H9 (cell line): ENCODE measurements at regions not wholly inside any gene's neighbourhood (a gene's known extent, or its start where the extent isn't known, plus 50 kb on each side); places are given as distances from the start of the nearest gene placed in this dataset.

Experiments used
- DNase-seq: peaks from one replicate; pipeline ENCODE4 v3.0.0-alpha.2; 2017
- H2AFZ ChIP-seq: one replicate; pipeline ENCODE4 v1.6.1; 2013; ENCODE audit warnings: mild to moderate bottlenecking, low read length, control low read depth, moderate library complexity
- H2AK5ac ChIP-seq: 2 replicates; pipeline ENCODE4 v1.6.1; 2013; ENCODE audit warnings: low read length, control low read depth, mixed read lengths; ENCODE audit not compliant: insufficient read length
- H2BK120ac ChIP-seq: one replicate; pipeline ENCODE4 v1.6.1; 2013; ENCODE audit warnings: low read depth, mild to moderate bottlenecking, low read length, control low read depth, inconsistent platforms; ENCODE audit not compliant: poor library complexity, severe bottlenecking
- H2BK12ac ChIP-seq: 2 replicates; pipeline ENCODE4 v1.6.1; 2013; ENCODE audit warnings: low read length, control low read depth, mixed read lengths, low read depth; ENCODE audit not compliant: insufficient read length
- H2BK15ac ChIP-seq: 2 replicates; pipeline ENCODE4 v1.6.1; 2013; ENCODE audit warnings: low read depth, low read length, control low read depth
- H2BK20ac ChIP-seq: one replicate; pipeline ENCODE4 v1.6.1; 2013; ENCODE audit warnings: low read depth, mild to moderate bottlenecking, low read length, control low read depth, inconsistent platforms; ENCODE audit not compliant: poor library complexity, severe bottlenecking
- H2BK5ac ChIP-seq: 2 replicates; pipeline ENCODE4 v1.6.1; 2013; ENCODE audit warnings: low read length, control low read depth, mixed read lengths; ENCODE audit not compliant: insufficient read length
- H3K14ac ChIP-seq: 2 replicates; pipeline ENCODE4 v1.6.1; 2013; ENCODE audit warnings: low read length, control low read depth; ENCODE audit not compliant: insufficient read depth
- H3K18ac ChIP-seq: 2 replicates; pipeline ENCODE4 v1.6.1; 2013; ENCODE audit warnings: low read depth, mild to moderate bottlenecking, mixed read lengths, low read length, control low read depth; ENCODE audit not compliant: insufficient read length
- H3K23ac ChIP-seq: 2 replicates; pipeline ENCODE4 v1.6.1; 2013; ENCODE audit warnings: low read length, control low read depth, mixed read lengths, low read depth; ENCODE audit not compliant: insufficient read length
- H3K23me2 ChIP-seq: 2 replicates; pipeline ENCODE4 v1.6.1; 2013; ENCODE audit warnings: low read depth, mild to moderate bottlenecking, mixed read lengths, low read length, control low read depth; ENCODE audit not compliant: insufficient read length, poor library complexity, severe bottlenecking
- H3K27ac ChIP-seq: 2 replicates; pipeline ENCODE4 v1.5.1; 2013; ENCODE audit warnings: low read length, control low read depth, mixed read lengths, low read depth; ENCODE audit not compliant: insufficient read length
- H3K27me3 ChIP-seq: 2 replicates; pipeline ENCODE4 v1.6.1; 2013; ENCODE audit warnings: low read length, control low read depth, inconsistent platforms; ENCODE audit not compliant: insufficient read depth
- H3K4ac ChIP-seq: 2 replicates; pipeline ENCODE4 v1.6.1; 2013; ENCODE audit warnings: low read depth, mild to moderate bottlenecking, control low read depth, inconsistent platforms, low read length, moderate library complexity
- H3K4me1 ChIP-seq: 2 replicates; pipeline ENCODE4 v1.6.1; 2013; ENCODE audit warnings: low read length, control low read depth, inconsistent platforms; ENCODE audit not compliant: insufficient read depth
- H3K4me2 ChIP-seq: 2 replicates; pipeline ENCODE4 v1.6.1; 2013; ENCODE audit warnings: low read length, control low read depth, mixed read lengths; ENCODE audit not compliant: insufficient read length, insufficient read depth
- H3K56ac ChIP-seq: 2 replicates; pipeline ENCODE4 v1.6.1; 2013; ENCODE audit warnings: low read depth, mild to moderate bottlenecking, mixed read lengths, low read length, control low read depth; ENCODE audit not compliant: insufficient read length
- H3K79me1 ChIP-seq: 2 replicates; pipeline ENCODE4 v1.6.1; 2013; ENCODE audit warnings: low read depth, mild to moderate bottlenecking, moderate library complexity, low read length, control low read depth, inconsistent platforms; ENCODE audit not compliant: insufficient read depth, poor library complexity, severe bottlenecking
- H3K79me2 ChIP-seq: 2 replicates; pipeline ENCODE4 v1.6.1; 2013; ENCODE audit warnings: low read length, control low read depth, inconsistent platforms; ENCODE audit not compliant: insufficient read depth
- H3K9ac ChIP-seq: 2 replicates; pipeline ENCODE4 v1.6.1; 2013; ENCODE audit warnings: low read length, control low read depth, mixed read lengths; ENCODE audit not compliant: insufficient read length; ENCODE audit errors: extremely low read depth
- H3K9me3 ChIP-seq: one replicate; pipeline ENCODE4 v1.6.1; 2013; ENCODE audit warnings: low read depth, low read length, inconsistent platforms; ENCODE audit not compliant: control insufficient read depth
- H3T11ph ChIP-seq: one replicate; pipeline ENCODE4 v1.6.1; 2013; ENCODE audit warnings: mild to moderate bottlenecking, low read length, control low read depth, inconsistent platforms
- H4K20me1 ChIP-seq: one replicate; pipeline ENCODE4 v1.6.1; 2013; ENCODE audit not compliant: control insufficient read depth, insufficient read length, insufficient read depth
- H4K5ac ChIP-seq: 2 replicates; pipeline ENCODE4 v1.6.1; 2013; ENCODE audit warnings: low read depth, mild to moderate bottlenecking, mixed read lengths, low read length, control low read depth; ENCODE audit not compliant: insufficient read length
- H4K8ac ChIP-seq: replicated peaks from 2 replicates; pipeline ENCODE4 v1.6.1; 2013; ENCODE audit warnings: low read length, control low read depth, mixed read lengths, low read depth; ENCODE audit not compliant: insufficient read length
- H4K91ac ChIP-seq: 2 replicates; pipeline ENCODE4 v1.6.1; 2013; ENCODE audit warnings: low read depth, mild to moderate bottlenecking, moderate library complexity, mixed read lengths, low read length, control low read depth; ENCODE audit not compliant: insufficient read length
- H3K27ac Mint-ChIP-seq, 3 experiments: 2 replicates in 2 of 3; 3 replicates in 1 of 3; pipeline ENCODE4 v1.8.0; 2020 to 2021; ENCODE audit warnings: mixed read lengths in 3 of 3, mild to moderate bottlenecking in 1 of 3, moderate library complexity in 1 of 3
- H3K27me3 Mint-ChIP-seq: 2 replicates; pipeline ENCODE4 v1.8.0; 2021; ENCODE audit warnings: low read depth, mild to moderate bottlenecking, moderate library complexity, mixed read lengths
- H3K36me3 Mint-ChIP-seq, 3 experiments: 2 replicates in 2 of 3; 3 replicates in 1 of 3; pipeline ENCODE4 v1.8.0; 2020 to 2021; ENCODE audit warnings: low read depth in 3 of 3, mixed read lengths in 3 of 3; ENCODE audit not compliant: insufficient read depth in 1 of 3
- H3K4me1 Mint-ChIP-seq, 2 experiments: 2 replicates each; pipeline ENCODE4 v1.8.0; 2020; ENCODE audit warnings: mixed read lengths in 2 of 2
- H3K4me3 Mint-ChIP-seq, 2 experiments: 2 replicates in 1 of 2; 3 replicates in 1 of 2; pipeline ENCODE4 v1.8.0; 2020 to 2021; ENCODE audit warnings: mild to moderate bottlenecking in 2 of 2, mixed read lengths in 2 of 2, moderate library complexity in 1 of 2
- H3K9me3 Mint-ChIP-seq, 2 experiments: 2 replicates in 1 of 2; 3 replicates in 1 of 2; pipeline ENCODE4 v1.8.0; 2020; ENCODE audit warnings: mild to moderate bottlenecking in 2 of 2, mixed read lengths in 2 of 2, moderate library complexity in 1 of 2
- WGBS: extraction: QIAGEN DNeasy Blood & Tissue Kit; methylation state at CpG from one replicate; pipeline ENCODE4 v1.1.7; 2013; ENCODE audit warnings: missing lambda C conversion rate, low lambda C conversion rate, mixed read lengths; ENCODE audit not compliant: insufficient read length; ENCODE audit errors: extremely low coverage; 5-methylcytosine and 5-hydroxymethylcytosine counted together
- TF ChIP-seq, protein P1 (sequence below): fragments of 200-600 bp; sonication (generic); conservative IDR thresholded peaks from 3 replicates; pipeline ENCODE4 v1.8.0; 2021; ENCODE audit warnings: antibody characterized with exemption, mild to moderate bottlenecking

DNA sequence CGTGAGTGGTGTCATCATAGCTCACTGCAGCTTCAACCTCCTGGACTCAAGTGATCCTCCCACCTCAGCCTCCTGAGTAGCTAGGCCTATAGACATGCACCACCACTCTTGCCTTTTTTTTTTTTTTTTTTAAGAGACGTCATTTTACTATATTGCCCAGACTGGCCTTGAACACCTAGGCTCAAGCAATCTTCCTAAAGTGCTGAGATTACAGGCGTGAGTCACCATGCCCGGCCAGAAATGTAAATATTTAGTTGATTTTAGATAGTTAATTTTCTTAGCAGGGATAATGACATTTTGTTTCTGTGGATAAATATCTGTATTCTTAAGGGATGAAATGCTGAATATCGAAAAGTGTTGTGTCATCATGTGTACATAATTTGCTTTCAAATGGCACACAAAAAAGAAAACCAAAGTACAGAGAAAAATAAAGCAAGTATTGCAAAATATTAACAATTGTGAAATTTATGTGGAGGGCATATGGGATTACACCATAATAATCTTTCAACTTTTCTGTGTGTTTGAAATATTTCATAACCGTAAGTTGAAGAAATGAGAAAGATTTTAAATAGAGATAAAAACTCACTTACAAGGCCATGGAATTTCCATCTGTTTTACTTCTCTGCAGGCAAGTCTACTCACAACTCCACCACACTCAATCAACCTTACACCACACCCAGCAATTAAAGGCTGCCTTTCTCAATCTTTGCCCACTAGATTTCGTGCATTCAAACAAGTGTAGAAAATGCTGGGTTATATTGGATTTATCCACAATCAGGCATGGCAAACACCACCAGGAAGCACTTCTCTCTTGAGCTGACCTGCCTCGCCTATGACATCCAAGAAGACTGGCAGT lies 93.7 kb downstream of the SPTSSA start:
- Histone ChIP-seq H2AK5ac (no peak overlapping the region), H2BK15ac (no peak overlapping the region), H4K5ac (no peak overlapping the region), H3K9me3 (no peaks in the 10 kb centered on the region), H3K23ac (no peak overlapping the region), H3K4me1 (no peaks in the 10 kb centered on the region), H3K56ac (no peak overlapping the region), H3K9ac (no peak overlapping the region), H3K79me1 (no peaks in the 10 kb centered on the region), H2BK12ac (no peak overlapping the region), H4K8ac (no peak overlapping the region), H2BK5ac (no peak overlapping the region), H2AFZ (no peak overlapping the region), H2BK20ac (no peak overlapping the region), H2BK120ac (no peak overlapping the region), H3K18ac (no peak overlapping the region), H3K4me2 (no peak overlapping the region), H3K27me3 (no peaks in the 10 kb centered on the region), H3K79me2 (no peaks in the 10 kb centered on the region), H3K23me2 (no peaks in the 10 kb centered on the region), H3T11ph (no peak overlapping the region), H3K27ac (no peak overlapping the region), H3K14ac (no peak overlapping the region), H4K91ac (no peak overlapping the region), H3K4ac (no peak overlapping the region), H4K20me1 (no peaks in the 10 kb centered on the region)
- Mint-ChIP-seq H3K27ac (no peak overlapping the region), H3K4me1 (no peaks in the 10 kb centered on the region), H3K27me3 (no peaks in the 10 kb centered on the region), H3K4me3 (no peak overlapping the region), H3K9me3 (no peaks in the 10 kb centered on the region), H3K36me3 (no peaks in the 10 kb centered on the region)
- WGBS = no CpG with 5 or more reads among the region's 8 CpGs
- TF ChIP-seq, protein P1, sequence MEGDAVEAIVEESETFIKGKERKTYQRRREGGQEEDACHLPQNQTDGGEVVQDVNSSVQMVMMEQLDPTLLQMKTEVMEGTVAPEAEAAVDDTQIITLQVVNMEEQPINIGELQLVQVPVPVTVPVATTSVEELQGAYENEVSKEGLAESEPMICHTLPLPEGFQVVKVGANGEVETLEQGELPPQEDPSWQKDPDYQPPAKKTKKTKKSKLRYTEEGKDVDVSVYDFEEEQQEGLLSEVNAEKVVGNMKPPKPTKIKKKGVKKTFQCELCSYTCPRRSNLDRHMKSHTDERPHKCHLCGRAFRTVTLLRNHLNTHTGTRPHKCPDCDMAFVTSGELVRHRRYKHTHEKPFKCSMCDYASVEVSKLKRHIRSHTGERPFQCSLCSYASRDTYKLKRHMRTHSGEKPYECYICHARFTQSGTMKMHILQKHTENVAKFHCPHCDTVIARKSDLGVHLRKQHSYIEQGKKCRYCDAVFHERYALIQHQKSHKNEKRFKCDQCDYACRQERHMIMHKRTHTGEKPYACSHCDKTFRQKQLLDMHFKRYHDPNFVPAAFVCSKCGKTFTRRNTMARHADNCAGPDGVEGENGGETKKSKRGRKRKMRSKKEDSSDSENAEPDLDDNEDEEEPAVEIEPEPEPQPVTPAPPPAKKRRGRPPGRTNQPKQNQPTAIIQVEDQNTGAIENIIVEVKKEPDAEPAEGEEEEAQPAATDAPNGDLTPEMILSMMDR = no peak
- DNase-seq = no peak
